GM20000 (cell line): ENCODE measurements at regions not wholly inside any gene's neighbourhood (a gene's known extent, or its start where the extent isn't known, plus 50 kb on each side); places are given as distances from the start of the nearest gene placed in this dataset.

Experiments used
- DNase-seq: peaks from one replicate; pipeline ENCODE4 v3.0.0; 2012; ENCODE audit warnings: low spot score
- TF ChIP-seq, protein P1 (sequence below): IDR thresholded peaks from 2 replicates; pipeline ENCODE4 v1.5.1; 2012; ENCODE audit warnings: mild to moderate bottlenecking, control low read depth; ENCODE audit errors: extremely low read depth, missing control alignments

DNA sequence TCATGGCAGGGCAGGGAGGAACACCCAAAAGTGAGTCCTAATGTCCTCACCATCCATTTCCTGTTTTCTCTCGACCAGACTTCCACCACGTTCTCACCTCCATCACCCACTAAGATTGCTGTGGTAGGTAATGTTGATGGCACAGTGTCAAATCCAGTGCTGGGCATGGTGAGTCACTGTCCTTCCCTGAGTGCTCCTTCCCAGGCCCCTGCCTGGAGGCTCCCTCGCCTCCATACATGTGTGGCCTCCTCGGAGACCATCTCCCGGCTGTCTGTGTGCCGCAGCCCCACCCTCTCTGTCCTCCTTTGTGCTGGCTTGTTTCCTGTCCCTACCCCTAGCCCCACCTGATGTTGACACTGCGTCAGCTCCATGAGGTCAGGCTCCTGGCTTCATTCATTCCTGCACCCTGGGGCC lies 177.5 kb downstream of the SYK start:
- DNase-seq, result no peak
- TF ChIP-seq, protein P1, sequence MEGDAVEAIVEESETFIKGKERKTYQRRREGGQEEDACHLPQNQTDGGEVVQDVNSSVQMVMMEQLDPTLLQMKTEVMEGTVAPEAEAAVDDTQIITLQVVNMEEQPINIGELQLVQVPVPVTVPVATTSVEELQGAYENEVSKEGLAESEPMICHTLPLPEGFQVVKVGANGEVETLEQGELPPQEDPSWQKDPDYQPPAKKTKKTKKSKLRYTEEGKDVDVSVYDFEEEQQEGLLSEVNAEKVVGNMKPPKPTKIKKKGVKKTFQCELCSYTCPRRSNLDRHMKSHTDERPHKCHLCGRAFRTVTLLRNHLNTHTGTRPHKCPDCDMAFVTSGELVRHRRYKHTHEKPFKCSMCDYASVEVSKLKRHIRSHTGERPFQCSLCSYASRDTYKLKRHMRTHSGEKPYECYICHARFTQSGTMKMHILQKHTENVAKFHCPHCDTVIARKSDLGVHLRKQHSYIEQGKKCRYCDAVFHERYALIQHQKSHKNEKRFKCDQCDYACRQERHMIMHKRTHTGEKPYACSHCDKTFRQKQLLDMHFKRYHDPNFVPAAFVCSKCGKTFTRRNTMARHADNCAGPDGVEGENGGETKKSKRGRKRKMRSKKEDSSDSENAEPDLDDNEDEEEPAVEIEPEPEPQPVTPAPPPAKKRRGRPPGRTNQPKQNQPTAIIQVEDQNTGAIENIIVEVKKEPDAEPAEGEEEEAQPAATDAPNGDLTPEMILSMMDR, result no peak

DNA sequence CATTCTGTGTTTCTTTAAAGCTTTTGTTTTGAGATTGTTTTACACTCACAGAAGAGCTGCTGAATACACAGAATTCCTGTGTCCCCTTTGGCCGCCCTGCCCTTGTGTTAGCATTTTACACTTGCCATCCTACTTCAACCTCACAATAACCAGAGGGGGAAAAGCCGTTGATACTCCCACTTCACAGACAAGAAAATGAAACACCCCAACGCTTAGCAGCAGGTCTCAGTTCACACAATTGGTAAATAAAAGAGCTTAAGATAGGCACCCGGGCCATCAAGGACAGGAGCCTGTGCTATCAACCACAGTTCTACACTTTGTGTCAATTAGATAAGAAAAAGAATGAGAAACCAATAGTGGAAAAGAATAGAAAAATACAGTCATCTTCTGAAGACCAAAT lies 178.0 kb downstream of the SYK start:
- TF ChIP-seq, protein P1, result no peak
- DNase-seq, result no peak

DNA sequence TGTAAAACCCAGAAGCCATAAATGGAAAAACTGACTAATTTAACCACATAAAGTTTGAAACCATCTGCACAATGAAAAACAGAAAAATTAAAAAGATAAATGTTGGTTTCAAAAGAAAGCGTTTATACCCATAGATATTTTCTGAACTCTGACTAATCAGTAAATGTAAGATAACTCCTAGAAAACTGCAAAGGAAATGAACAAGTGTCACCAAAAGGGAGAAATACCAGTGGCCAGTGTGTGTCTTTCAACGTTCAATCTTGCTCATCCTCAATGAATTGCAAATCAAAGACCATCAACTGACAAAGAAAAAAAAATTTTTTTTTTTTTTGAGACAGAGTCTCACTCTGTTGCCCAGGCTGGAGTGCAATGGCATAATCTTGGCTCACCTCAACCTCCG lies 180.1 kb downstream of the SYK start:
- TF ChIP-seq, protein P1, result no peak
- DNase-seq, result no peak

DNA sequence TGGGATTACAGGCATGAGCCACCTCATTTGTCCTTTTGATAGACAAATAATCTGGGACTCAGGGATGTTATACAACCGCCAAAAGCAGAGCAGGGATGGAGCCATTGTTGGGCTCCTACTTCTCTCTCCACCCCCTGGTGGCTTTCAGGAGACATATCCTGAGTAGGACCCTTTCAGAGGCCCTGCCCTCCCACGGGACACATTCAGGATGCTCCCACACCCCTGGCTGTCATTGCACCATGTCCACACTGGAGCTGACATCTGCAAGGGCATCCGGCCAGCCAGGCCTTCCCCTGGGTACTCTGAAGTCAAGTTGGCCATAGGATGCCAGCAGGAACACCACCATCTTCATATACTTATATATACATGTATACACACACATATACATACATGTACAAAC lies 181.8 kb downstream of the SYK start:
- DNase-seq, result no peak
- TF ChIP-seq, protein P1, result no peak

DNA sequence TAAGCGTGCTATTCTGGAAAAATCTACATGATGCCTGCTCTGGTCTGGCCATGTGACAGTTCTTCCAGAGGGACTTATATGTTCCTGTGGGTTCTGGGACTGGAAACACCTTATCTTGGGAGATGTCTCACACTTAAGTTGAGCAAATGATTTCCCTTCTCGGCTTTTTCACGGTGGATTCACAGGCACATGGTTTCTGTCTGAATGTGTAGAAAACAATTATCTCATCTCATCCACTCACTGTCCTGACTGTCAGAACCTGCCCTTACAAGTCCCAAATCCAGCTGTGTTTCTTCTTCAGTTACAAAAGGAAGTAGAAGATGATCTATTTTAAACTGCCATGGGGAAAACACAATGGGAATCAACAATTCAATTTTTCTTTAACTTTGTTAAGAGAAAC lies 184.0 kb downstream of the SYK start:
- no peak for DNase-seq
- TF ChIP-seq, protein P1, result no peak

DNA sequence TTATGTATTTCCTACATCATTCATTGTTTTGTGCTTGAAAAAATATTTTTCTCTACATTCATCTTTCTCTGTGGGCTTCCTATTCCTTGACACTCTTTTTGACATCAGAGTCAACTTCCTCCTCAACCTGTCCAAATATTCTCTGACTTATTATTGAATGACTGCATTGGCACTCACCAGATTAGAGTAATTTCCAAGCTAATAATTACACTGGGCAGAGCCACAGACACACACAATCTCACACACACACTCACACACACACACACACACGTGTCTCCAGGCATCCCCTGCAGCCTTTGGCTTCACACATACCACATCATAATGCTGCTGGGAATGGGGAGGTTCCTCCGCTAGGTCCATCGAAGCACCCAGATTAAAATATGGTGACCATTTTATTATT lies 184.5 kb downstream of the SYK start:
- TF ChIP-seq, protein P1, result no peak
- DNase-seq, result no peak

DNA sequence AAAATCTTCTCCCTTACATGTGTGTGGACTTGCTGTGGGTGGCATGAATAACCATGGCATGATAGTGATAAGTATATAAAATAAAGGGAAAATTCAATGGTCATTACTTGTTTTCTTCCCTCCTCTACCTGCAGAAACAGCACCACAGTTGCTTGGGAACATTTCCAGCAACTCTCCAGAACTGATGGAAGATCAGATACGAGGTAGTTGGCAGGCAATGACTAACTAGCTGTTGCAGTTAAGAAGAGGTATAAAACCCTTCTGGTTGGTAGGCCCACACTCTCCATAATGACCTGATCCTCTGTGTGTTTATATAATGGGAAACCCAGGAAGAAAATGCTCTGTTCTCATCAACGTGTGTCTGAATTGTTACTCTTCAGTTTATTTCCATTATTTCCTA lies 185.9 kb downstream of the SYK start:
- TF ChIP-seq, protein P1, result no peak
- DNase-seq, result no peak

DNA sequence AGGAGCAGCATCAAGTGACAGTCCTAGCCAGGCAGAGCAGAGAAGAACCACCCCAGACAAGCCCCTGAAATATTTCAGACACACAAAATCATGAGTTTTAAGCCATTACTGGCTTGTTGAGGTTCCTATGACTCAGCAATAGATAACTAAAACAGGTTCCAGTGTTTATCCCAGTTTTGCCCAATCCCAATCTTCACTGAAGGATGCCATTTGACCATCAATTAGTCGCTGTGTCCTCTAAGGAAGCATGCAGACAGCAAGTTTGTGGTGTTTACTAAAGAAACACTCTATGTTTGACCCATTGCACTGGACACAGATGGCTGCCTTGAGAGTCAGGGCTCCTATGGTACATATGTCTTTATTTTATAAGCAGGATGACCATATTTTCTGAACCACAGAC lies 186.7 kb downstream of the SYK start:
- TF ChIP-seq, protein P1, result no peak
- DNase-seq, result no peak
